ENCODE measurements at regions not wholly inside any gene's neighbourhood (a gene's known extent, or its start where the extent isn't known, plus 50 kb on each side); places are given as distances from the start of the nearest gene placed in this dataset.

DNA sequence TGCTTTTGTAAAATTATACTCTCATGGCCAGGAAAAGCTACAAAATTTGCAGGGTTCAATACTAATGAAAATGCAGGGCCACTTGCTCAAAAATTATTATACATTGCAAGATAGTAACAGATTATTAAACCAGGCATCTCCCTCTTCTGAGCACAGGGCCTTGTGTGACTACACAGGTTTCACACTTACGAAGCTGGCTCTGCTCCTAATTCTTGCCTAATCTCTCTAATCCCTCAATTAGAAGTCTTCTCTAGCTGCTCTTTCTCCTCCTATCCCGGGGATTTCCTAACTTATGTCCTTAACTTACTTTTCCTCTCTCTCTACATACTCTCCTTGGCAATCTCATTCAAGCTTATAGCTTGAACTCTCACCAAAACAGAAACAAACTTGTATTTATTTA lies 168.3 kb downstream of the AREG start:
- DNase-seq (ENCODE audit: low read depth in 3 of 3): no peak

DNA sequence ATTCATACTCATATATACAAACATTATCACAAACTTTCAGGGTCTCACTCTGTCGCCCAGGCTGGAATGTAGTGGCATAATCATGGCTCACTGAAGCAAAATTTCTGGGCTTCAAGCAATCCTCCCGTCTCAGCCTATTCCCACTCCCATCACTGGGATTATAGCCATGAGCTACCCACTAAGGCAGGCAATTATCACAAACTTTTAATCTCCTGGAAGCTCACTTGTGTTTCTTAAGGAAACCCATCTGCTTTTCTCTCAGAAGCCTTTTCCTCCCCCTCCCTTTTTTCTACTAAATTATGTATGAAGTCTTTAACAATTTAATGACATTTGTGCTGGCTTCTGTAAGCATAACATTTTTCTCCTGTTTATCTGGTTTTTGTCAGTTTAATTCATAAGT lies 170.5 kb downstream of the AREG start:
- DNase-seq (ENCODE audit: low read depth in 3 of 3): no peak

DNA sequence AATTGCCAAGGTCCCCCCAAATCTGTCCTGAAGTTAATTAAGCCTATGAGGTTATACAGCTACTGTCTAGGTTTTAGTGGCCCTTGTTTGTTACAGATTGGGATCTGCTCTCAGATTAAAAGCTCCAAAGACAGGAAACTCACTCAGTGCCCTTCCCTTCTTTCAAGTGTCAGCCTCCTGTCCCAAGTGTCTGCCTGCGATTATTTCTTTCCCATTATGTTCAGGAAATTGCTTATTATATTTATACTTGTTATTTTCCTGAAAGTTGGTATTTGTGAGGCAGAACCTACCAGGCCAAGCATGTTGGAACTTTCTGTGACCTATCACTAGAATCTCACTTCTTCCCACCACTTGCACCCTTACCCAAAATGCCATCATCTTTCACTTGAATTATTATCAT lies 173.2 kb downstream of the AREG start:
- no peak for DNase-seq (ENCODE audit: low read depth in 3 of 3)

DNA sequence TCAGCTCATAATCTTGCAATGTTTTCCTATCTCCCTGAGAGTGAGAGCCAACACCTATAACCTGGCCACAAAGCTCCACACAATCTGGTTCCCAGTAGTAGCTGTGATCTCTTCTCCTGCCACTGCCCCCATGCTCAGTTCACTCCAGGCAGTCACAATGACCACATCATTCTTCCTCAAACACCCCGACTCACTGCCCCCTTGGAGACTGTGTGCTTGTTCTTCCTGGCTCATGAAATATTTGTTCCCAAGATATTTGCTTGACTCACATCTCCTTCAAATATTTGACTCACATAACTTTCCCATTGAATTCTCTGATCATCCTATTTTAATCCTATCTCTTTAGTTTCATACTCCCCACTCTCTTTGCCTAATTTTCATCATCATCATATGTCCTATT lies 173.7 kb downstream of the AREG start:
- DNase-seq (ENCODE audit: low read depth in 3 of 3): no peak

DNA sequence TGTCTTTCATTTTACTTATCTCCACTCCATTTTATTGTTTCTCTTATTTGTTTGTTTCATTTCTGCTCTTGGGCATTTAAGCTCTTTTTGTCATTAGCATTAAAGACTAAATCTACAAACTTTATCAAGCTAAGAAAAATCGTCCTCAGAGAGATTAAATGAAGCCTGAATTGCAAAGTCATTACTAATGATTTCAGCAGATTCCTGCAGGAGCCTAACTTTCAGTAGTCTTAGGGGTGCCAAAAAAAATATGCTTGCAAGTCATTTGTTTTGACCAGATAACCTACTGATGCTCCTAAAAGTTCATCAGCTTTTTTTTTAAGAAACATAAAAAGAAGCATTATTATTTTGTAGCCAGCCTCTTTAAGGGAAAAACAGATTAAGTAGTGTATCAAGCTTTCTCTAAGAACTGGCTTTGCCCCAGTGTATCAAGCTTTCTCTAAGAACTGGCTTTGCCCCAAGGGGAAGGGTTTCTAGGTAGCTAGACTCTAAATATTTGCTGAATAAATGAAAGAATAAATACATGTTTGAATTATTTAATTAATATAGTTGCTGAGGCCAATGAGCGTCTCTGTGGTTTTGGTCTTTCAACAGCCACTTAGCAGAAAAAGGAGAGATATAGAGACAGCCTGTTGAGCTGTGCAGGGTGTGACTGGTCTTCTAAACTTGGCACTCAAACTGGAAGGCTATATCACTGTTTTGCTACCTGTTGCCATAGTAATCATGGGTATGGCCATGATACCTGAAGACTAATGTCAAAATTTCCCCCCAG lies 174.2 kb downstream of the BTC start:
- DNase-seq (ENCODE audit: low read depth in 3 of 3): no peak

DNA sequence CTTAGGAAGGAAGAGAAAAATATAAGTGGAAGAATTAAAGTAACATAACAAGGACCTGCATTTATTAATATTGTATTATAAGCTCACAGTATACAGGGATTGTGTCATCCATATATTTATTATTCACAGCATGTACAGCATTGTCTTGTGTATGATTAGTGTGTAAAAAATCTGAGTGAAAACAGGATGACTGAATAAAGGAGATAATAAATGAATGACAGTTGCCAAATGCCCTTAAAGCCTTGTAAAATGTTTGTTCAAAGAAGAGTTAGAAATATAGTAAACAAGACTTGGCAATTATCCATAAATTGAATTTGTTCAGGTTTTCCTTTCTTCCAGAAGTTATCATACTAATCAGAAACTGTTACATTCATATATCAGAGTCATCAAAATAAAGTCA lies 172.7 kb downstream of the BTC start:
- DNase-seq (ENCODE audit: low read depth in 3 of 3): no peak

DNA sequence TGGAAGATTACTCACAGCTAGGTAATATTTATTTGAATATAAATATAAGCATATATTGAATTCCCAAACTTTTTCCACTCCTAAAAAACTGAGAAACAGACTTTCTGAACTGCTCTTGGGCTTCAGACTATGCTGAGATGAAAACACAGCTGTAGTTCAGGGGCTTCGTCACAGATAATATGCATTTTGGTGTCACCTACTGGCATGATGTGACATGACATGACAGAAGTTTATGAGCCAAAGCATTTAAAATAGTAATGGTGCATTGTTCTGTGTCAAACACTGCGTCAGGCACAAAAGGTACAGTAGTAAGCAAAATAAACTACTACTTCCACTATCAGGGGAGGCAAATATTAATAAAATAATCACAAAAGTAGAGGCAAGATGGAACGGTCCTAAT lies 171.3 kb downstream of the BTC start:
- no peak for DNase-seq (ENCODE audit: low read depth in 3 of 3)

DNA sequence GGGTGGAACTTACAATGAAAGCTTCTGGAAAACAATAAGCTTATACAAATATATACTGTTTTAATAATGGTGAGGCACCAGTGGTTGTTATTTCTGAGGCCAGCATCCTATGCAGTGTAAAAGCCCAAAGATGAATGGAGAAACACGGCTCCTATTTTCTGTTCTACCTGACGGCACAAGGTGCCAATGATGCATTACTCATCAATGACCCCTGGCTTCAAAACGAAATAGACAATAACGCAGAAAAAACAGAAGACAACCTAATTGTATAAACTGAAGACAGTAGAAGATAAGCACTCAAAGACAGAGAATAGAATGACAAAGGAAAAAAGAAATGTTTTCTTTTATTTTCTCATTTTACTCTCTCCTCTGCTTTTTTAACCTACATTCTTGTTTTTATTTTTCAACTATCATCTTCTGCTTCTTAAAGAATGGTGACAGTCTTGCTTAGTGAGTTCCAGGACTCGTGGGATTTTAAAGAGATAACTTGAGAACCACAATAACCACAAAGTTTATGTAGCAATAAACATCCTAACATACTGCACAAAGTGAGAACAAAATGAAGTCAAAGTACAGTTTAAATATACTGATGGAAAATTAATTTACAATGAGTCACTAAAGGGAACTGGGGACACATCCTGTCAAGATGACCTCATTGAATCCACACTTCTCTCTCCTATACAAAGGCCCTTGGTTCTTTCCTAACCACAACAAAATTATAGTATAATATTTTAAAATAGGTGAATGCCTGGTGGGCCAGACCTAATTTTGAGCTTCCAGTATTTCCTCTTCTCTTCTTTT lies 169.8 kb downstream of the BTC start:
- no peak for DNase-seq (ENCODE audit: low read depth in 3 of 3)

DNA sequence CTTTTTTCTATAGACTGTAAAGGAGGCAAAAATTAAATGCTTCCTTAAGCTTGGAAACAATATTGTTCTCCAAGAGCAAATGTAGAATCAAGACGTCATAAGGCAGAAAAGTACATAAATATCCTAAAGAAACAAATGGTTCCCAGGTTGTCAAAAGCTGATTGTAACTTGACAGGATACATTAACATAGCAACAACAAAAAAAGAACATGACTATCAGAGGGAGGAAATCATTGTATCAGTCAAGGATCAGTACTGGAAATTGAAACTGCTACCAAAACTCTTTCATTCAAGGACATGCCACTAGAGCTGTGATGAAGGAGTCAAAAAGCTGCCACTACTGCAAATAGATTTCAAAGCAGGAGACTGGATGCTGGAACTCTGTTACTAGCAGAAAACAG lies 168.3 kb downstream of the BTC start:
- DNase-seq (ENCODE audit: low read depth in 3 of 3): no peak

DNA sequence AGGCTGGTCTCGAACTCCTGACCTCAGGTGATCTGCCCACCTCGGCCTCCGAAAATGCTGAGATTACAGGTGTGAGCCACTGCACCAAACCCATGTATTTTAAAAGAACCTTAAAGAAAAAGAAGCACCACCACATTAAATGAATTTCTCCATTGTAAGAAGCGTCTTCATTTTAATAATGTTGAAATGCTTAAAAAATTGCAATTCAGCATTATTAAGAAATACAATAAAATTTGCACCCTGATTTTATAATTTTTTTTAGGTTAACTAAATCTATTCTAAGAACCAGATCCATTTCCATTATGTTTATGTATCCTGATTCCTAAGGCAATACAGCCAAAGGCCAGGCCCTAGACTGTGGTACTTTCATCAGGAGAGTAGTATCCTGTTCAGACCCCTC lies 167.2 kb downstream of the BTC start:
- no peak for DNase-seq (ENCODE audit: low read depth in 3 of 3)

DNA sequence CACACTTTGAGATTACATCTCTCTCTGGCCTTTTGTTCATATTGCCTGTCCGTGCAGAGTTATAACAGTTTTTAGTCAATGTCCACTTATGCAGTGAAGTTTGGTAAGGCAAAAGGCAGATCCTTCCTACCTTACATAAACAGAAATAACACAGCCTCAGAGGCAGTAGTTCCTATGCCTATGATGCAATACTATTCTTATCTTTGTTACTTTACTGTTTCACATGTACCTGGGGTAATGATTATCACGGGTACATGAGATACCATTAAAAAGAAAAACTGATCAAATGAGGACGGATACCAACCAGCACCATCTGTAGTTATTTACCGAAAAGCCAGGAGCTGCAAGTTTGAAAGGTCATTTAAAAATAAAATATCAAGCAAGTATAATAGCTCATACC lies 166.8 kb downstream of the BTC start:
- no peak for DNase-seq (ENCODE audit: low read depth in 3 of 3)

DNA sequence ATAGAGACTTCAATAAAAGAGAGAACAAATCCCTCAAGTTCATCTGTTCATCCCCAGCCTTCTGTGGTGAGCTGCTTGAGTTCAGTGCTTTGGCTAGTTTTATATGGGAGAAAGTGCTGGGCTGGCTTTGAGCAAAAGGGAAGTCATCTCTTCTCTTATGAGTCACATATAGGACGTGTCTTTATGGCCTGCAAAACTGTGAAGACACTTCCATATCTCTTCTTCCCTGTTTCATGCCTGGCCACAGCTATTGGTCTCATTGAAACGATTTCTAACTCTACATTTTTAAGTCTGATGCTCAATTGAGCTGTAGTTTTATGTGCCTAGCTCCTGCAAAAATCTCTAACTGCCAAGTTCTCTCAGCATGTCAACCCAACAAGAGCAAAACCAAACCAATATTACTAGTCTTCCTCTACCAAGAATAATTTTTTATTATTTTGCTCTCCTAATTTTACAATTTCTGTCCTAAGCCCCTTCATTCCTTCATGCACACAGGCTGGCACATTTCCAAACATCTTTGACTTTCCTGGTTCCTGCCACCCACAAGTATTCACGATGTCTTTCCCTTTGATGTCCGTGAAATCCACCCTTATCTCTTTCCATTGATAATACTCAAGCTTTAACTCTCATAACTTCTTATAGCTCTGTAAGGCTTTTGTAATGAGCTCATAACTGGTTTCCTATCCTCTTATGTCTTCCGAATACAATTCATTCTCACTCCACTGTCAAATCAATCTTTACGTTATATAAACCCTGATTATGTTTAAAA lies 165.3 kb downstream of the BTC start:
- no peak for DNase-seq (ENCODE audit: low read depth in 3 of 3)

DNA sequence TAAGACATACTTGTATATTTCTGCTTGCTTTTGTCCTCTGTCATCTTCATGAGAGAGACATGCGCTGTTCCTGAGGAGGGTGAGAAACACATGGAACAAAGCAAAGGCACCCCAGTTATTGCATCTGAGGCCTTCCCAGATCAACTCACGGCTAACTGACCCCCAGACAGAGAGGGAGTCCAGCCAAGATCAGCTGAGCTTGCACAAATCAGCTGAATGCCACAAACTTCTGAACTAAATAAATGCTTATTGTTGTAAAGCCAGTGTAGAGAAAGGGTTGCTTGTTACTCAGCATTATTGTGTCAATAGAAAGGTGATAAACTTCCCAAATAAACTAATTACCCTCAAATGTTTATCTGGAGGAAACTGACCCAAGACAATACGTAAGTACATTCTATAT lies 163.8 kb downstream of the BTC start:
- no peak for DNase-seq (ENCODE audit: low read depth in 3 of 3)

DNA sequence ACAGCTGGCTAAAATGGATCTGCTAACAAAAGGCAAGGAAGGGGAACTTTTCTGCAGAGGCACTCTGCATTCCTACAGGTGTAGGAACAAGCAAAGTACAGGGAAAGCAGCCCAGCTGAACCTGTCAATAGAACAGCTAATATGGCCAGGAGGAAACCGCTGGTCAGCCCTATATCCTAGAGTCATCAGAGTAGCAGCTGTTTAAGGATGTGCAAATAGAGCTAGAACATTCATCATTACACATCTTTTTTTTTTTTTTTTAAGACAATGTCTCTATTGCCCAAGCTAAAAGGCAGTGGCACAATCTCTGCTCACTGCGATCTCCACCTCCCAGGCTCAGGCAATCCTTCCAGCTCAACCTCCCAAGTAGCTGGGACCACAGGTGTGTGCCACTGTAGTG lies 163.0 kb downstream of the BTC start:
- no peak for DNase-seq (ENCODE audit: low read depth in 3 of 3)

DNA sequence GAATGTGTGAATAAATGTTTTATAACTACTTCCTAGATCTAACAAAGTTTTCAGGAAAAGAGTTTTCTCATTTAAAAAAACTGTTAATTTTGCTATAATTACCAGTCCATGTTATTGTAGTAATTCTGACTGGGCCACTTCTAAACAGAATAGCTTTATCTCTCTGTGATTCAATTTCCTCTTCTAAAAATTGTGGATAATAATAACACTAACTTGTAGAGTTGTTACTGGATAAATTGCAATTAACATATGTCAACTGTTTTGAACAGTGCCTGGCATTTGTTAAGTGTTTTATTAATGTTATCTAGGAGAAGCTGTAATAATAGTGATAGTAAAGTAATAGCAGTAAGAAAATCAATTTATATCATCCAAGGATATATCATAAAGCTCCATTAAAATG lies 162.3 kb downstream of the BTC start:
- no peak for DNase-seq (ENCODE audit: low read depth in 3 of 3)

DNA sequence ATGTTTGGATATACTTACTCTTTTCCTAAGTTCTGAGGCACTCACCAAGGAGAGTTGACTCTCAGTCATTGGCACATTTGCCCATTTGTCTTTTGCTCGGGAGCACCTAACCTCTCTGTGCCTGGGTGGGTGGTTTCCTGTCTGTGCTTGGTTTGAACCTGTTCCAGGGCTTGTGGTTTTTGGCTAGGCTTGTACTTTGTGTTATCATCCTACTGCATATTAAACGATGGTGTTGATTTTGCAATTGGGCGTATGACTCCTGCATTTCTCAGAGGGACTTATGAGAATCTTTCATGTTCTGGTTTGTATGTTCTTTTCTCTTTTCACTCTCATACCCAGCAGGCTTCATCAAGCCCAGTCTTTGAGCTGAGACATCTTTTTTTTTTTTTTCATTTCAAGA lies 161.7 kb downstream of the BTC start:
- DNase-seq (ENCODE audit: low read depth in 3 of 3): peak in 2 of 3 experiments; percentile 4 to 25

DNA sequence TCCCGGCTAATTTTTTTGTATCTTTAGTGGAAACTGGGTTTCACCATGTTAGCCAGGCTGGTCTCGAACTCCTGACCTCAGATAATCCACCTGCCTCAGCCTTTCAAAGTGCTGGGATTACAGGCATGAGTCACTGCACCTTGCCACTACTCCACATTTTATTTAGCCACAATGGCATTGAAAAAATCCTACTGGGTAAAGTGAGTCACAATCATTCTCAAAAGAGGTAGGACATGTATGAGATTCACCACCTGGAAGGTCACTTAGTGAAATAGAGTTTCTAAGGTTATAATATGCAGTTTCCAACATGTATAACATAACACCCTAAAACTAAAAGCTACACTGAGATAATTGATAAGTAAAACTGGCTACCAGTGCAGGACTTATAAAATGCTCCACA lies 159.2 kb downstream of the BTC start:
- DNase-seq (ENCODE audit: low read depth in 3 of 3): no peak

DNA sequence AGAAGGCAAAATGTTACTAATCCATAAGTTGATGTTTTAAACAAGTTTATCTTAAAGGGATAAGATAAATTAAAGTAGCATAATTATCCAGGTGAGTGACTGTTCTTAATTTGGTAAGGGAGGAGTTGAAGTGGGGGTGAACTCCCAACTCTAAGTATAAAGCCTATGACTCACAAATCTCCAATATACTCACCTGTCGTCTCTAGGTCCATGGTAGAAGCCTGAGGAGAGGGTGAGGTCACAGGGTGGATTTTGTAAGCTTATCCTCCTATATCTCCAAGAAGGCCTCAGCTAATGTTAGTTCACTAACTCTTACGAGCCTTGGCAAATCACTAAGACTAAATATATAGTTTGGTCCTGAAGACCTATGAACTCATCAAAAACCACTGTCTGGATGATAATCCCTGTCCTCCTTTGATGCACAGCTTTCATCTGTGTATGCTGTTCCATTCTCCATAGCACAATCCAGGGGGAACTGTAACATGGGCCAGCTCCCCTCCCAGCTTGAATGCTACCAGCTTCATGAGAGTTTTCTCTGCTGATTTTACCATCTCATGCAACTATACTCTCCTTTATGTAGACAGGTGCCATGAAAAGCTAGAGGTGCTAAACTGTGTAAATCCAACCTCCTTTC lies 158.7 kb downstream of the BTC start:
- no peak for DNase-seq (ENCODE audit: low read depth in 3 of 3)

DNA sequence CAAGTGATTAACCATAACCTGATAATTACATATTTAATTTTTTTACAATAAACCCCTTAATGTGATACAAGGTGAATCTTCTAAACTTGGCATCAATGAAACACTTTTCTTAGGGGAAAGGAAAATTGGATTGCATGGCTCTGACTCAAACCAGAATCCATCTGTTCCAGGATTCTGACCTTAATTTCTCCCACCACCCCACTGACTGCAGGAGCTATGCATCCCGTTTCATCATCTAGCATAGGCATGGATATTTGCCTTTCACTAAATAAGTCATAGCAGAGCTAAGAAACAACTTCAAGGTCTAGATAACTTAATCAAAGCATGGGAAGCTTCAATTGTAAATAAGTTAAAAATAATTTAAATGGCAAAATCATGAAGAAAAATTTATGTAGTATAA lies 156.3 kb downstream of the BTC start:
- DNase-seq (ENCODE audit: low read depth in 3 of 3): no peak

DNA sequence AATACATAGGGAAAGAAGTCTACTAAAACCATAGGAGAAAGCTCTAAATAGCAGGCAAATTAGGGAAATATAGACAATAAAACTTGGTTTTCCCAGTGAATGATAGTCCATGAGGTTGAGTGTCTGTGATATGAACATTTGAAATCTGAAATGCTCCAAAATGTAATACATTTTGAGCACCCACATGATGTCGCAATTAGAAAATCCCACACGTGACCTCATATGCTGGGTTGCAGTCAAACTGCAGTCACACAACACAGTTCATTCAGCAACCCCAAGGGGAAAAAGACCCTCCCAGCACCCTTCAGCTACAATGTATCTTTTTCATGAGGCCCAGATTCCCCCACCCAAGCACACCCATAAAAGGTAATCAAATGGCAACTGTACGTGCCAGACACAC lies 155.6 kb downstream of the BTC start:
- no peak for DNase-seq (ENCODE audit: low read depth in 3 of 3)

DNA sequence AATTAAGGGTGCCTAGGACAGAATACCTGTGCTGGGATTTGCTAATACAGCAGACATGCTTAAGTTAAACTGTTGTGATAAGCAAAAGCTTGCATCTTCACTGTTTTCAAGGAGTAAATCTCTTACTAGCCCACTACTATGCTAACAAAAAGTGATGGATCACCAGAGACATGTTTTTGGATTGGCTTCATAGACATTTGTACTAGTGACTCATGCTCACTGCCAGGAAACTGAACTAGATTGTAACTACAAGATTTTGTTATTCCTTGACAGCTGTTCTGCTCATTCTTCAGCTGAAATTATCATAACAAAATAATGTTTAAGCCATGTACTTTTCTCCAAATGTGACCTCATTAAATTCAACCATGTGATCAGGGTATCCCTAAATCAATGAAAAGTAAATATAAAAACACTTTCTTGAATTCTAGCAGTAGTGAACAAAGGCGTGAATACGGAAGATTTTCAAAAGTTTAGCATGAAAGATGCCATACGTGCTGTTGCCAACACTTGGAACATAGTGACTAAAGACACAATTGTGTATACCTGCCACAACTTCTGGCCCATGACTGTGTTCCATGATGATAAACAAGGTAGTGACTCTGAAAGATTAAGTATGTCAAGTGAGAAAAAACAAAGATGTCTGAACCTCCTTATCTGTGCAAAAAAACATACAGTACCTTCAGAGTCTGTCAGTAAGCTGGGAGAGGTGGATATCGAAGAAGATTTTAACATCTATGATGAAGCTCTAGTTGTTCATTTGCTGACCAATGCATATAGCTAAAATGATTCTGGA lies 154.0 kb downstream of the BTC start:
- DNase-seq (ENCODE audit: low read depth in 3 of 3): no peak

Data from stimulated activated CD4-positive, alpha-beta T cell treated with anti-CD3 and anti-CD28 coated beads, TNF-alpha, amount 100 ng/mL, for 24 hours (primary cell).